IMR-90 (cell line): ENCODE measurements at regions not wholly inside any gene's neighbourhood (a gene's known extent, or its start where the extent isn't known, plus 50 kb on each side); places are given as distances from the start of the nearest gene placed in this dataset.

Source experiments
- BHLHE40 ChIP-seq: fragments of 150-350 bp; IDR thresholded peaks from 2 replicates; pipeline ENCODE4 v1.6.1; 2016; ENCODE audit warnings: mild to moderate bottlenecking, low read depth, low read length
- CEBPB ChIP-seq: IDR thresholded peaks from 2 replicates; pipeline ENCODE4 v1.6.1; 2012; ENCODE audit warnings: low read depth, low read length, improper control_type of control experiment
- POLR2A ChIP-seq: IDR thresholded peaks from 2 replicates; pipeline ENCODE4 v1.6.1; 2012; ENCODE audit warnings: mild to moderate bottlenecking, low read depth, low read length
- RFX5 ChIP-seq: IDR thresholded peaks from 2 replicates; pipeline ENCODE4 v1.8.0; 2012; ENCODE audit warnings: low read depth, mild to moderate bottlenecking, low read length, moderate library complexity
- TF ChIP-seq, protein P1 (sequence below): conservative IDR thresholded peaks from 2 replicates; pipeline ENCODE4 v1.5.1; 2012; ENCODE audit warnings: mild to moderate bottlenecking, low read depth, low read length, improper control_type of control experiment

DNA sequence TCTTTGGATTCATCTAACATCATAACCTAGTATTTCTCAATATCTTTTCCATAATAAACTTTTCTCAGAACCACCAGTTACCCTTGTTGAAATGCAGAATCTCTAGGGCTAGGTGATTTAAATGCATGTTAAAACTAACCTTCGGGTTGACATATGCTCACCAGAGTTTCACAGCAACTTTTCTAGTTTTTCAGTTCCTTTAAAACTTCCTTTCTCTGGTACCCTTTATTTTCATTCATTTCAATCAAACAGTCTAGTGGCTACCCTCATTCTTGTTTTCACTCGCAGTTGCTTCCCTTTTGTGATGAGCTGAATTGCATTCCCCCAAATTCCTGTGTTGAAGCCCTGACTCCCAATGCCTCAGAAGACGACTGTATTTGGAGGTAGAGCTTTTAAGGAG lies 712.8 kb upstream of the CHRM3 start:
- TF ChIP-seq, protein P1, sequence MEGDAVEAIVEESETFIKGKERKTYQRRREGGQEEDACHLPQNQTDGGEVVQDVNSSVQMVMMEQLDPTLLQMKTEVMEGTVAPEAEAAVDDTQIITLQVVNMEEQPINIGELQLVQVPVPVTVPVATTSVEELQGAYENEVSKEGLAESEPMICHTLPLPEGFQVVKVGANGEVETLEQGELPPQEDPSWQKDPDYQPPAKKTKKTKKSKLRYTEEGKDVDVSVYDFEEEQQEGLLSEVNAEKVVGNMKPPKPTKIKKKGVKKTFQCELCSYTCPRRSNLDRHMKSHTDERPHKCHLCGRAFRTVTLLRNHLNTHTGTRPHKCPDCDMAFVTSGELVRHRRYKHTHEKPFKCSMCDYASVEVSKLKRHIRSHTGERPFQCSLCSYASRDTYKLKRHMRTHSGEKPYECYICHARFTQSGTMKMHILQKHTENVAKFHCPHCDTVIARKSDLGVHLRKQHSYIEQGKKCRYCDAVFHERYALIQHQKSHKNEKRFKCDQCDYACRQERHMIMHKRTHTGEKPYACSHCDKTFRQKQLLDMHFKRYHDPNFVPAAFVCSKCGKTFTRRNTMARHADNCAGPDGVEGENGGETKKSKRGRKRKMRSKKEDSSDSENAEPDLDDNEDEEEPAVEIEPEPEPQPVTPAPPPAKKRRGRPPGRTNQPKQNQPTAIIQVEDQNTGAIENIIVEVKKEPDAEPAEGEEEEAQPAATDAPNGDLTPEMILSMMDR: no peak
- TF ChIP-seq RFX5 (no peak), POLR2A (no peak), BHLHE40 (no peak), CEBPB (no peak)
